Limb (tissue), 2 donors: ENCODE measurements at regions not wholly inside any gene's neighbourhood (a gene's known extent, or its start where the extent isn't known, plus 50 kb on each side); places are given as distances from the start of the nearest gene placed in this dataset.
"Not testable (repeated sequence)": the region's sequence is repeated elsewhere in the genome, so short reads cannot be mapped to it uniquely, and the experiment has no call there.

Experiments used
- DNase-seq, 2 donors: peaks; one replicate each; pipeline ENCODE4 v3.0.0-alpha.2; 2016; ENCODE audit errors: extremely low spot score in 2 of 2

DNA sequence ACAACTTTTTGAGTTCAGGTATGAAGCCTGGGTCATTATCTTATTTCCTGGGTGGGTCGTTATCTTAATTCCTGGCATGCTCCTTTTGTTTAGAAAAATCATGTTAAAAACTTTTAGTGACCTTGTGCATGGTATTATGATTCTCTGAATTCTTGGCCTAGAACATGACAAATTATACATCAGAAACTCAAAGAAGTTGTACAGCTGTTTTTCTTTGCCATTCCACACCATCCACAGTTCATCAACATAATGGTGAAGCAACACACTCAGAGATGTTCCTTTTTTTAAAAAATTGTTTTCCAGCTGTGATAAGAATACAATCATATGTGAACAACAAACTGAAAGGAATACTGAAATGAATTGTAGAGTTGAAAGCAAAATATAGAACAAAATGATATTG, 149.2 kb upstream of the SEMA3D start:
- no peak for DNase-seq

DNA sequence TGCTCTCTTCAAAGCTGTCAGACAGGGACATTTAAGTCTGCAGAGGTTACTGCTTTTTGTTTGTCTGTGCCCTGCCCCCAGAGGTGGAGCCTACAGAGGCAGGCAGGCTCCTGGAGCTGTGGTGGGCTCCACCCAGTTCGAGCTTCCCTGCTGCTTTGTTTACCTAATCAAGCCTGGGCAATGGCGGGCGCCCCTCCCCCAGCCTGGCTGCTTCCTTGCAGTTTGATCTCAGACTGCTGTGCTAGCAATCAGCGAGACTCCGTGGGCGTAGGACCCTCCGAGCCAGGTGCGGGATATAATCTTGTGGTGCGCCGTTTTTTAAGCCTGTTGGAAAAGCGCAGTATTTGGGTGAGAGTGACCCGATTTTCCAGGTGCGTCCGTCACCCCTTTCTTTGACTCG, 148.3 kb upstream of the SEMA3D start:
- DNase-seq: not testable (repeated sequence)

DNA sequence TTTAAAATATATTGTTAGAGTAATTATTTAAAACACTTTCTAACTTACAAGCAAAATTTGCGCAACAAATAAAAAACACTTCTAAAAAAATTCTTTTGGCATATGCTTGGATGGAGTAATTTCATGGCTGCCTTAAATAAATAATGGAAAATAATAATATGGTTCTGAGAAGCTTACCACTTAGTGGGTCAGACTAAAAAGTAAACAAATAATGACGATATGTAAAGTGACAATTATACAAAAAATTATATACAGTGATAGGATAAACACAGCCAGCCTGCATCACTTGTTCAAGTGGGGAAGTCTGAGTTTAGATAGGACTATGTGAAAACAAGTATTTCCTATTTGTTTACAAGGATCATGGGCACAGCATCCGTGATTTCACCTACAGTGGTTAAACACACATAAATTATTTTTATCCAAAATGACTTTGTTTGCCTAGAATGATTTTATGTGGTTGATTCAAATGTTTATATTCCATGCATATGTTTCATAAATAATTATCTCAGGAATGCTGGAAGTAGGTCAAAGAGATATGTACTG, 141.7 kb upstream of the SEMA3D start:
- no peak for DNase-seq

DNA sequence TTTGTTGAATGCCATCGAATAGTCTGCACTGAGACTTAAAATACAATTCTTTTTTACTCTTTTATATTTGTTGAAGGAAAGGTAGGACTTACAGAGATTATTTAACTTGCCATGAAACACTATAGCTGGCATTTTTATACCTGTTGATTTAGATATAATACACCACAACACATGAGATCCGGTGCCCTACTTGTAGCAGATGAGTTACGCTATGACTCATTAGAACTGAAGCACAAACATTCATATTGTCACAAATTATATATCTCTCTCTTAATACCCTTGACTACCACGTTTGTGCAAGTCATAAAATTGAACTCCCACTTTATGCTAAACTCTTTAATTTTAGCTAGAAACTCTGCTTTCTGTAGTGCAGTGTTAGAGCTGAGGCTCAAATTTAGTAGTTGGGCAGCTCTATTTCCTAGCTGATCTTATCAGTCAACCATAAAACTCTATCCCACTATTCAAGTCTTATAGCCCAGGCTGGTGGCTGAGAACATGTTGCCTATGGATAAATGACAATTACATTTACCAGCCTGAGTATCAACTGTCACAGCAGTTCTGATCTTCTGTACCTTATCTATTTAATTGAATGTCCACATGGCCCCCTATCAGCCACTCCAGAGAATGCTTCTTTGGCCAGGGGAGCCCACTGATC, 137.4 kb upstream of the SEMA3D start:
- DNase-seq: no peak

DNA sequence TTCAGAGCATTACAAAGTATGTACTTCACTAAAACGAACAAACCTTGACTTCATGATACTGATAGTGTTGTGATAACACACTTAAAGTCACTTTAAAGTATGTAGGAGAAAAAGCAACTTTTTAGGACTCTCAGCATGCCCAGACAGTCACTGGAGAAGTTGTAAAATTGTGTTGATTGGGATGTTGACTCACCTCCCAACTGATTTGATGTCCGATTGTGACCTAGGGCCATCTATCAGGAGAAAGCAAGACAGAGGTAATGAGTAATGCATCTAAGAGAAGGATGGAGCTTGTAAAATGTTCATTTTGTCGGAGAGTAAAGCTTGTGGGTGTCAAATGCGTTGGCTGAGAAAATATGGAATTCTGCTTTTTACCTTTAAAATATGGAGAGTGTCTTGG, 135.4 kb upstream of the SEMA3D start:
- no peak for DNase-seq

DNA sequence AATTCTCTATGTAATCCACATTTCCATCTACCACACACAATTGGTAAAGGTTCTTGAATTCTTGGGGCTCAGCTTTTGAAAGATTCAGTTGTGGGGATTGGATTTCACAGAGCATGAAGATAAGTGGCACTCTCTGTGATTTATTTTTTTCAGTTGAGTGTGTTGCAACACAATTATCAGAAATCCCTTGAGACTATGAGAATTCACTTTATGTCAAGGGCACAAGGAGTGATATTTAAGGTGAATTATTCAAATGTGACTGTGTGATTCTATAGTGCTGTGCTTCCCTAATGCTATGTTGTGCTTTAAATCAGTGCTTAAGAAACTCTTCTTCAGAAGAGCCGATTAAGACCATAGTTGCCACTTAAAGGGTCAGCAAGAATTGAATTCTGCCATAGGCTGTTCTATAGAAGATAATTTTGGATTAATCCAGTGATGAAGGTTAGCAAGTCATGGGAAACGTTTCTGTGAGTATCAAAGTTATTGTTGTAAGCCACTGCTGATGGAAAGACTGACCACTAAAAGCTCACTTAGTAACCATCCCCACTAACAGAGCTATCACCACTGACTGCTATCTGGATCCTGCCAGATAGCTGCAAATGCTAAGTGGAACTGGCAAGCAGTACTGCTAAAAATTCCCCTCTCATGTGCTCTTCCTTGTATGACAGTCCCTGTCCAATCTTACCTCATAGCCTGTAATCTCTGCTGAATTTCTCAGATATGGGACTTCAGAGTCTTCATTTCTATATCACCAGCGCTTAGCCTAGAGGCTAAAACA, 134.0 kb upstream of the SEMA3D start:
- DNase-seq: no peak

DNA sequence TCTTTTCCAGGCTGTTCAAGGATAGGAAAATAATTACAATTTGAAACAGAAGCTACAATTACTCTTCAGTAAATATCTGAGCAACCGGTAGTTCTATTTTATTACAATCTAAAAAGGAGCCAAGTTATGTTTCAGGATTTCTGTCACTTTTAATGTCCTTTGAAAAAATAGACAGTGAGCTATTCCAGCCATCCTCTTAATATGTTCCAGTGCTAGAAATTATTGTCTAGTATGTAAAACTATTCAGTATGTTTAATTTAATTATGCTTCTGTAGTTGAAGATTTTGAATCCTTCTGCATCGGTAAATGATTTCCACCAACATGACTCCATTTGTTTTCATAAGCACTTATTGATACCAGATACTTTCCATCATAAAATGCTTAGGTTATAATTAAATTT, 129.6 kb upstream of the SEMA3D start:
- no peak for DNase-seq

DNA sequence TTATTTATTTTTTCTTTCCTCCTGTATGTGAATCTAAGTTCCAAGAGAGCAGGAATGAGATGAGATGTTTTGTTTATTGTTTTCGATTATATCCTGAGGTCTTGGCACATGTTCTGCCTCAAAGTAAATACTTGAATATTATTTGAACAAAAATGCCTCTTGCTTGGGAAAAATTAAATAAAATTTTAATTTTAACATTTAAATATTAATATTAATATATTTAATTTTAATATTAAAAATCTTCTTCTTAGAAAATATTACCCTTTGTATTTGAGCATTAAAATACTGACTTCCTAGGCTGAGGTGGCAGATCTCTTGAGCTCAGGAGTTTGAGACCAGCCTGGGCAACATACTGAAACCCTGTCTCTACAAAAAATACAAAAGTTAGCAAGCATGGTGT, 123.4 kb upstream of the SEMA3D start:
- no peak for DNase-seq

DNA sequence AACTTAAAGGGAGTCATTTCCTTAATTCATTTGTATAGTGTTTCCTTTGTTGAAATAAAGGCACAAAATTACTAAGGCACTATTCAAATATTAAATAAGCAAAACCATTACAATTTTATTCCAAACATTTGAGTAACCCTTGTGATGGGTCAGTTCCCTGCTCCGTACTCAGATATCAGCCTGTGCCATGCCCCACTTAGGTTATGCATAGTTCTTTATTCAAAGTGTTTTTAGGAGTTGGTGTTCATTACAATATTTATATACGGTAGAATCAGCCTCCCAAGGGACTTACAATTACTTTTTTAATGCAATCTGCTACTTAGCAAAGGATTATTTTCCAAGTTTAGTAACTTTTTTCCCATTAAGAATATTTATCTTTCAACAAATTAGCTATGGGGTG, 119.3 kb upstream of the SEMA3D start:
- no peak for DNase-seq

DNA sequence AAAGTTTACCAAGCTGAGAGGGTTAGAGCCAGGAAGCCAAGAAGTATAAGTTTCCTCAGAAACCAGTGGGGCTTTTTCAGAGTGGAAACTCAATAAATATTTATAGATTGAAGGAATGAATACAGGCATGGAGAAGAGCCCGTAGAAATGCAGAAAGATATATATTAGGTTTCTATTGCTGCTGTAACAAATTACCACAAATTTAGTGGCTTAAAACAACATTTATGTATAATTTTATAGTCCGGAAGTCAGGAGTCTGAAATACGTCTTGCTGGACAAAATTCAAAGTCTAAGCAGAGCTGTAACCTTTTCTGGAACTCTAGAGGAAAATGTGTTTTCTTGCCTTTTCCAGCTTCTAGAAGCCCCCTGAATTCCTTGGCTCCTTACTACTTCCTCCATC, 107.3 kb upstream of the SEMA3D start:
- no peak for DNase-seq

DNA sequence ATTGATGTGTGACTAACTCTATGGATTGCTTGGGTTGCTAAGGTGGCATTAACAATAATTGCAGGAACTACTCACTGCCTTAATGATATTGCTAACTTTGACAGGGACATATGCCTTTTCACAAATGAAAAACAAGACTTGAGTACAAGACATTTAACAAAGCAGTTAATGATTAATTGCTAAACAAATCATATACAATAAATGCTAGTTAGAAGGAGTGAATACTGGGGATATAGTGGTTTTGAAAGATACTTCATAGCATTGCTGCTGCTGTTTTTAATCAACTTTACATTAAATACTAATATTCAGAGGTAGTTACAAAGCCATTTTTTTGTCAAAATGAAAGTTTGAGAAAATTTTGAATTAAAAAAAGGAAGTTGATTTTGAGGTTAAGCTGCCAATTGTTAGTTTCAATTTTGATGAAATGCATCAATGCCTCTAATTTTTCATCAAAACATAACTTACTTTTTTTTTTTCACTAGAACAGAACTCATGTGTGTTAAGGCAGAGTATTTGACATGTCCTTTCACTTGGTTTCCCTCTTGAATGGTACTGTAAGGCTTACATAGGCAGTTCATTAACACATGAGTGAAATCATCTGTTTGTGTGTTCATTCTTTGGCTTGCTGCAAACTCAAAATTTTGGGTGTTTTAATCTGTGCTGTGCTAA, 106.2 kb upstream of the SEMA3D start:
- no peak for DNase-seq

DNA sequence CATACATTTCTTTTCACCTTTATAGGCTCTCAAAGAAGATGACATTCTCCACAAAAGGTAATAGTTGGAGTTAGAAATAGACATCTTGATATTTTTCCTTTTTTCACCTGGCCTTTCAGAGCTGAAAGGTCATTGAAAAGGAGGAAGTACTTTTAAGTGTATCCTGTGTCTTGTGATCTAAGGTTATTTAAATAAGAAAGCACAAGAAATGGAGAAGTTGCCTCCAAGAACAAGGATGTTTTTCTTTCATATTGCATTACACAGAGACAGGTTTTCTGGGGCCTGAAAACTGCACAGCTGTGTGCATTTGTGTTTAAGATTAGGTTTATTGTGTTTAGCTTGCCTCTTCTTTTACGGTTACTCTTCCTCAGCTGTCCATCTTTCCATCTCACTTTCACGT, 103.4 kb upstream of the SEMA3D start:
- DNase-seq: no peak

DNA sequence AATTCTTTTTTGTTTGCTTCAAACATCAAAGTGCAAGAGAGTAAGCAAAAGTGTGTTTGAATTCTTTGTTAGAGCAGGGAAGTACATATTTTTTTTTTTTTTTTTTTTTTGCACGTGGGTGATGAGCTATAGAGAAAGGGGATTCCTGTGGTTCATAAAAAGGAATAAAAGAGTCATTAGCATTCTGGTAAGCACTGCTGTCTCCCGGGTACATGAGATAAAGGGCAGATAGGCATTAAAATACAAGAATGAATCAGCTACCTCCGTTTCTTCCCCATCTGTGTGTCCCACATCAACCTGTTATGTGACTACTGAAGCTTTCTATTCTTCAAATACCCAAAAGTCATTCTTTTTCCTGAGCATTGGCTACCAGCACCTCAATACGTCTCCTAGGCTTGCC, 102.4 kb upstream of the SEMA3D start:
- no peak for DNase-seq

DNA sequence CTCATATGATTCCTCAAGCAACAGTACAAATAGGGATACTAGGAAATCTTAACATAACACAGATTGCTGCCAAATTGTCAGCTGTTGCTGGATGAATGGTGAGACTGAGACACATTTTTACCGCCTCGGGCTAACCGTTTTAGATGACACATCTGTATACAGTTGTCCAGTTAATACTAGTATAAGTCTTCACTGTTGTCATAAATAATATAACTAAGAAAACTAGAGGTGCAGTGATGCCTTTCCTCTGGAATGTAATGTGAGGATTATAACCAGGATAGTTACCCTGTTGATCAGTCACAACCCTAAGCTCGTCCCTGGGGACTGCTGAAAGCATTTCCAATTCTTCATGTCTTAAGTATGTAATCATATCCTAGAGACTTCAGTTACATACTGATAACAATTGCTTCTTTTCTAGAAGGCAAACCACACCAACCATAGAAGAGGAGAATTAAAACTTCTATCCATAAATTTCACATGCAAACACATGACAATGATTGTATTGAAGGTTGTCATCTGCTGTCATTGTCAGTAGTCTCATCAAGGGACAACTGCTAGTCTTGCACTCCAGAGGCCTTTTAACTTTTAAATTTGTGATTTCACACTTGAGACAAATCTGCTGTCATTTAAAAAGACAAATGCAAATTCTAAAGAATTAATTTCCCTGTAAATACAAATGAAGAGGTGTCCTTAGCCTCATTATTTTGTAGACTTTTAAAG, 100.4 kb upstream of the SEMA3D start:
- peak in 1 of 2 donors; percentile 38 for DNase-seq

DNA sequence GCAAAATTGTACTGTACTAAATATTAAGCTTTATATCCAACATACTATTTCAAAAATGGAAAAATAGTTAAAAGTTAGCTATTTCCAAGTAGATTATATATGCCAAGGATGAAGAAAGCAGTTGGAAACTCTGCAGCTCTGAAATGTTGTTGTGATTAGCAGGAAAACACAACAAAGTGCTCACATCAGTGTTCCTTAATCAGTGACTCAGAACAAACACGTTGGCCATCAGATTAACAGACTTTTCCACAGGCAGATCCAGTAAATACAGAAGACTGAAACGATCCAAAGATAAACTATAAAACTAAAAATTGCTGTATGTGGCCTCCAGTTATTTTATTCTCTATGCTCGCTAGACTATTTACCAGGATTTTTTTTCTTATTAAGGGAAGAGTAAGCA, 99.6 kb upstream of the SEMA3D start:
- DNase-seq: no peak

DNA sequence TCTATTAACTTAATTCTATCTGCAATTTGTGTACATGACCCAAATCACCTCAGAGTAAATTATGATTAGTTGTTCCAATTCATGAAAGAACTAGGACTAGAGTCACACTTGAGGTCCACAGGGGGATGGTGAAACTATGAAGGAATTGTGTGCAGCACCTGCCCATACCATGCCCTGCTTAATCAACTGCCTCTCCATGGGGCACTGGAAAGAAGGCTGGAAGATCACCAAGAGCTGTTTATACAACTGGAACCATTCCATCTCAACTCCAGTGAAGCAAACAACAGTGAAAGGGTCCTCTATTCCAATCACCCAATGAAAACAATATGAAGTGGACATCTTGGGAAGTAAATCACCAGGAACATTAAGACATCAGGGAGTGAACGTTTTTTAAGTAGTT, 98.7 kb upstream of the SEMA3D start:
- no peak for DNase-seq

DNA sequence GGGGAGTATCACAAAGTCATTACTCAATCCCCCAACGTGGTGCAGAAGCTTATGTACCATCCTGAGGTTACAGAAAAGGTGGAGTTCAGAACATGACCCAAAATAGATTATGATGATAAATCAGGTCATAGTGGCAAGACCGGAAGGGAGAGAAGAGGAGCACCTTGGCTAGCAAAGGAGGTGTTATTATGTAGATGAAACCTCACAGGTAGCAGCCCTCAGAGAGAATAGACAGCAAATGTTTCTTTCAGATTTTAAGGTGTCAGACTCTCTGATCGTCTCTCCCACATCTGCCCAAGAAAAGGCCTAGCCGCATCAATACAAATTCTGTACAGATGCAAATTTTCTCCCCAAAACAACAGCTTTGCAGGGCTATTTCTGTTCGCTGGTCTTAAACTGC, 88.3 kb upstream of the SEMA3D start:
- DNase-seq: no peak

DNA sequence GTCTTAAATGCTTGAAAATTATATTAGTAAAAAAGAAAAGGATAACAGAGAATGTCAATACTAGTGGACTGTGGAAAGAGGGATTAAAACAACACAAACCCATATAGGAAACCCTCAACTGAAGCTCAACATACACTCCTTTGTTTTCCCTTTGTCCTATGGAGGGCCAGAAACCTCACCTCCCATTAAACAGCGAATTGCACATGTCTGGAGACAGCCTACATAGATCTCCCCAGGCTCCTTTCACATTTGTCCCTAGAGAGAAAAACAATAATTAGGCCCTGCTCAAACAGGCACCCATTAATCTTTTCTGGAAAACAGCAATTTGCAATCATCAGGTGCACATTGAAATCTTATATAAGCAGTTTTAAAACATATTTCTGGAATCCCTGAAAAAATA, 87.6 kb upstream of the SEMA3D start:
- DNase-seq: no peak

DNA sequence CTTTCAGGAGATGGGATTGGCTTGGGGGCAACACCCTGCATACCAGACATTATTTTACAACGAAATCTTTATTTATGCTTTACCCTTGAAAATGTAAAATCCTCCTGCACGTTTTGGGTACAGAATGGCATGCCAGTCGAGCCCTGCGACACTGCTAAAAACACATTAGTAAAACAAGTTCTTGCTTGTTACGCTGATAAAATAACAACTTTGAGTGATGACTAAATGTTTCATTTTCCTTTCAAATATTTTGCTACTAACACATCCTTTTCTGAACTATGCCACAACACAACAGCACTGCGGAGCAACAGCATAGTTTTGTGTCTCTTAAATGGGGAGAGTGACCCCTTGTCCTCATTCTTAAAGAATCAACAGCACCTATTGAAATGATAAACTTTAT, 76.0 kb upstream of the SEMA3D start:
- DNase-seq: no peak

DNA sequence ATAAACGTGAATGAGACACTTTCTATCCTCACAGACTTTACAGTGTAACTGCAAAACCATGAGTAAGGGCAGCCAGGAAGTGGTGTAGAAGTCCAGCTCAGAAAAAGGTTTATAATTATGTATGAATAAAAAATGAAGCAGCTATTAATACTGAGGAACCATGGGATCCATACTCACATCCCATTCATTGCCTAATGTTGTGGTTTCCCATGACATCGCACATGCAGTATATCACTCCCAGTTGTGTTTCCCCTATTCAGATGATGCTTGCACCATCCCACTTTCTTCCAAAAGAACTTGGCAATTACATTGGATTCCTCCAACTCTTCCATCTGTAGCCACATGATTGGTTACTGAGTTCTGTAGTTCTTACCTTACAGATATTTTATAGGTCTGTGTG, 74.5 kb upstream of the SEMA3D start:
- no peak for DNase-seq

DNA sequence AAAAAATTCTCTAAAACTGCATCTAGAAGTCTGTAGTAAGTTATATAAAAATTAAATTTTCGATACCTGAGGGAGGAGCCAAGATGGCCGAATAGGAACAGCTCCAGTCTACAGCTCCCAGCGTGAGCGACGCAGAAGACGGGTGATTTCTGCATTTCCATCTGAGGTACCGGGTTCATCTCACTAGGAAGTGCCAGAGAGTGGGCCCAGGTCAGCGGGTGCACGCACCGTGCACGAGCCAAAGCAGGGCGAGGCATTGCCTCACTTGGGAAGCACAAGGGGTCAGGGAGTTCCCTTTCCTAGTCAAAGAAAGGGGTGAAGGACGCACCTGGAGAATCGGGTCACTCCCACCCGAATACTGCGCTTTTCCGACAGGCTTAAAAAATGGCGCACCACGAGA, 62.9 kb upstream of the SEMA3D start:
- DNase-seq: not testable (repeated sequence)

DNA sequence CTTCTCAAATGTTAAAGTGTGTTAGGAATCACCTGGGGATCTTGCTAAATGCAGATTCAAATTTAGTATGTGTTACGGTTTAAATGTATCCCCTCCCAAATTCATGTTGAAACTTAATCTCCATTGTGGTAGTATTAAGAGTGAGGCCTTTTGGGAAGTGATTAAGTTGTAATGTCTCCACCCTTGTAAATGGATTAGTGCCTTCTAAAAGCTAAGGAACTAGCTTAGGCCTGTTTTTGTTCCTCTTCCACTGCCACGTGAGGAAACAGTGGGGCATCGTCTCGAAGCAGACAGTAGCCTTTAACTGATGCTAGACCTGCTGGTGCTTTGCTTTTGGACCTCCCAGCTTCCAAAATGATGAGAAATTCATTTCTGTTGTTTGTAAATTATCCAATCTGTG, 52.3 kb upstream of the SEMA3D start:
- DNase-seq: no peak
